PC-3 (cell line): ENCODE measurements at regions not wholly inside any gene's neighbourhood (a gene's known extent, or its start where the extent isn't known, plus 50 kb on each side); places are given as distances from the start of the nearest gene placed in this dataset.

Source experiments
- ATAC-seq: fragments of 200-7000 bp; cut with Tn5 transposase; 2 replicates; pipeline ENCODE4 v1.9.1; 2020; ENCODE audit warnings: mild to moderate bottlenecking, moderate library complexity
- BruUV-seq: library from RNA; stranded (reverse); fragments of 400-500 nt; replicated peaks from 2 replicates; lab custom pipeline; 2021; lab: Mats Ljungman, UMichigan
- CTCF ChIA-PET: fragments of 300-600 bp; sonication (Branson Sonifier 250); formaldehyde crosslinking; loops from one replicate; lab custom pipeline; 2022; ENCODE audit warnings: antibody characterized with exemption; lab: Charles Lee
- POLR2A ChIA-PET: fragments of 300-600 bp; sonication (Branson Sonifier 250); formaldehyde crosslinking; loops from one replicate; lab custom pipeline; 2022; ENCODE audit warnings: antibody characterized with exemption; ENCODE audit not compliant: unreplicated experiment; lab: Charles Lee
- DNase-seq: peaks from one replicate; pipeline ENCODE4 v3.0.0-alpha.2; 2015
- H2AFZ ChIP-seq: fragments of 300-600 bp; sonication (generic); 2 replicates; pipeline ENCODE4 v1.6.0; 2016; ENCODE audit warnings: antibody characterized with exemption, low read length
- H3F3A ChIP-seq: fragments of 300-600 bp; sonication (generic); one replicate; pipeline ENCODE4 v1.6.0; 2017; ENCODE audit warnings: antibody characterized with exemption, low read length, control low read depth, mild to moderate bottlenecking; ENCODE audit not compliant: unreplicated experiment
- H3K27ac ChIP-seq: fragments of 300-600 bp; sonication (generic); 2 replicates; pipeline ENCODE4 v1.5.1; 2016; ENCODE audit warnings: mild to moderate bottlenecking, low read length
- H3K27me3 ChIP-seq: fragments of 300-600 bp; sonication (generic); 2 replicates; pipeline ENCODE4 v1.6.1; 2016; ENCODE audit warnings: low read length, mixed read lengths
- H3K36me3 ChIP-seq: fragments of 300-600 bp; sonication (generic); 2 replicates; pipeline ENCODE4 v1.6.1; 2016; ENCODE audit warnings: low read depth, mixed run types, low read length, mixed read lengths
- H3K4me1 ChIP-seq: fragments of 300-600 bp; sonication (generic); 2 replicates; pipeline ENCODE4 v1.5.1; 2016; ENCODE audit warnings: low read length; ENCODE audit not compliant: insufficient read depth
- H3K4me2 ChIP-seq: fragments of 300-600 bp; sonication (generic); 2 replicates; pipeline ENCODE4 v1.6.0; 2016; ENCODE audit warnings: low read length
- H3K4me3 ChIP-seq: fragments of 300-600 bp; sonication (generic); 2 replicates; pipeline ENCODE4 v1.5.1; 2016; ENCODE audit warnings: mild to moderate bottlenecking, low read length, mixed read lengths
- H3K79me2 ChIP-seq: fragments of 300-600 bp; sonication (generic); 2 replicates; pipeline ENCODE4 v1.6.1; 2017; ENCODE audit warnings: low read length, mixed read lengths
- H3K9ac ChIP-seq: fragments of 300-600 bp; sonication (generic); 2 replicates; pipeline ENCODE4 v1.6.0; 2016; ENCODE audit warnings: mild to moderate bottlenecking, low read length
- H3K9me2 ChIP-seq: fragments of 300-600 bp; sonication (generic); replicated peaks from 2 replicates; pipeline ENCODE4 v1.6.1; 2016; ENCODE audit warnings: mixed run types, low read length, mixed read lengths
- H3K9me3 ChIP-seq: fragments of 300-600 bp; sonication (generic); 2 replicates; pipeline ENCODE4 v1.6.1; 2016; ENCODE audit warnings: low read length, mixed read lengths
- H4K20me1 ChIP-seq: fragments of 300-600 bp; sonication (generic); 2 replicates; pipeline ENCODE4 v1.6.1; 2016; ENCODE audit warnings: low read length, mixed read lengths
- EZH2 ChIP-seq: fragments of 300-600 bp; sonication (generic); IDR thresholded peaks from one replicate; pipeline ENCODE4 v1.6.1; 2017; ENCODE audit warnings: antibody characterized with exemption, mild to moderate bottlenecking, low read length; ENCODE audit not compliant: unreplicated experiment
- EZH2phosphoT487 ChIP-seq: fragments of 300-600 bp; sonication (generic); IDR thresholded peaks from 2 replicates; pipeline ENCODE4 v1.6.1; 2018; ENCODE audit warnings: mild to moderate bottlenecking, antibody characterized with exemption, low read length, borderline replicate concordance
- intact Hi-C: fragments of 100-400 bp; cut with micrococcal nuclease; formaldehyde crosslinking; loops from 2 replicates; pipeline ENCODE4 v1.9.0; 2023
- TF ChIP-seq, protein P1 (sequence below): fragments of 300-600 bp; sonication (generic); conservative IDR thresholded peaks from 2 replicates; pipeline ENCODE4 v1.5.1; 2017; ENCODE audit warnings: antibody characterized with exemption, low read depth, mild to moderate bottlenecking, low read length

- H3K79me2 ChIP-seq, result no peaks in the 10 kb centered on the region
- H3K9ac ChIP-seq, result no peak overlapping the region
- BruUV-seq, result no TSS peak
- H3K27me3 ChIP-seq, result no peaks in the 10 kb centered on the region
- ATAC-seq, result no peak
- H2AFZ ChIP-seq, result no peak overlapping the region
- no peaks in the 10 kb centered on the region for H3K36me3 ChIP-seq
- no peak overlapping the region for H3K27ac ChIP-seq
- H3K9me3 ChIP-seq, result no peaks in the 10 kb centered on the region
- no peaks in the 10 kb centered on the region for H4K20me1 ChIP-seq
- ChIA-PET POLR2A (no interaction called here), CTCF (no interaction called here)
- TF ChIP-seq EZH2 (no peak), EZH2phosphoT487 (no peak)
- TF ChIP-seq, protein P1, sequence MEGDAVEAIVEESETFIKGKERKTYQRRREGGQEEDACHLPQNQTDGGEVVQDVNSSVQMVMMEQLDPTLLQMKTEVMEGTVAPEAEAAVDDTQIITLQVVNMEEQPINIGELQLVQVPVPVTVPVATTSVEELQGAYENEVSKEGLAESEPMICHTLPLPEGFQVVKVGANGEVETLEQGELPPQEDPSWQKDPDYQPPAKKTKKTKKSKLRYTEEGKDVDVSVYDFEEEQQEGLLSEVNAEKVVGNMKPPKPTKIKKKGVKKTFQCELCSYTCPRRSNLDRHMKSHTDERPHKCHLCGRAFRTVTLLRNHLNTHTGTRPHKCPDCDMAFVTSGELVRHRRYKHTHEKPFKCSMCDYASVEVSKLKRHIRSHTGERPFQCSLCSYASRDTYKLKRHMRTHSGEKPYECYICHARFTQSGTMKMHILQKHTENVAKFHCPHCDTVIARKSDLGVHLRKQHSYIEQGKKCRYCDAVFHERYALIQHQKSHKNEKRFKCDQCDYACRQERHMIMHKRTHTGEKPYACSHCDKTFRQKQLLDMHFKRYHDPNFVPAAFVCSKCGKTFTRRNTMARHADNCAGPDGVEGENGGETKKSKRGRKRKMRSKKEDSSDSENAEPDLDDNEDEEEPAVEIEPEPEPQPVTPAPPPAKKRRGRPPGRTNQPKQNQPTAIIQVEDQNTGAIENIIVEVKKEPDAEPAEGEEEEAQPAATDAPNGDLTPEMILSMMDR, result no peak
- no peaks in the 10 kb centered on the region for H3K9me2 ChIP-seq
- no peaks in the 10 kb centered on the region for H3K4me1 ChIP-seq
- no peak overlapping the region for H3K4me3 ChIP-seq
- DNase-seq, result no peak
- H3K4me2 ChIP-seq, result no peak overlapping the region
- intact Hi-C loops, result no loop called here
- no peaks in the 10 kb centered on the region for H3F3A ChIP-seq
Measured at GRCh38 chr6:142510211-142510610, 208.4 kb downstream of the ADGRG6 start.

DNA sequence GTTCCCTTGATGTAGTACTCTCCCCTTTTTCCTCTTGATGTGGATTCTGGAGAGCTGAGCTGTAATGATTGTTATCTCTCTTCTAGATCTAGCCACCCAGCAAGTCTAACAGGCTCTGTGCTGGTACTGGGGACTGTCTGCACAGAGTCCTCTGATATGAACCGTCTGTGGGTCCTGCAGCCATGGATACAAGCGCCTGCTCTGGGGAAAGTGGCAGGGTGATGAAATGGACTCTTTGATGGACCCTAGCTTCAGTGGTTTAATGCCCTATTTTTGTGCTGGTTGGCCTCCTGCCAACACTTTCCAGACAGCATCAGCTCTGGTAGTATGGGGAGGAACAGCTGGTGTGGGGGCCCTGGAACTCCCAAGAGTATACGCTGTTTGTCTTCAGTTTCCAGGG lies 216.3 kb downstream of the ADGRG6 start:
- no peak overlapping the region for H3K9ac ChIP-seq
- H3K4me2 ChIP-seq, result no peak overlapping the region
- ATAC-seq (no peak), DNase-seq (peak; percentile 11)
- H3K9me3 ChIP-seq, result no peaks in the 10 kb centered on the region
- no peak overlapping the region for H3K27ac ChIP-seq
- no peak overlapping the region for H2AFZ ChIP-seq
- no peaks in the 10 kb centered on the region for H3K27me3 ChIP-seq
- H3K9me2 ChIP-seq, result no peaks in the 10 kb centered on the region
- no peak overlapping the region for H3K4me3 ChIP-seq
- TF ChIP-seq, protein P1, result no peak
- TF ChIP-seq EZH2phosphoT487 (no peak), EZH2 (no peak)
- no TSS peak for BruUV-seq
- no peaks in the 10 kb centered on the region for H3K4me1 ChIP-seq
- ChIA-PET CTCF (no interaction called here), POLR2A (no interaction called here)
- H3K36me3 ChIP-seq, result no peaks in the 10 kb centered on the region
- no peaks in the 10 kb centered on the region for H3F3A ChIP-seq
- intact Hi-C loops, result no loop called here
- H3K79me2 ChIP-seq, result no peaks in the 10 kb centered on the region
- H4K20me1 ChIP-seq, result no peaks in the 10 kb centered on the region

DNA sequence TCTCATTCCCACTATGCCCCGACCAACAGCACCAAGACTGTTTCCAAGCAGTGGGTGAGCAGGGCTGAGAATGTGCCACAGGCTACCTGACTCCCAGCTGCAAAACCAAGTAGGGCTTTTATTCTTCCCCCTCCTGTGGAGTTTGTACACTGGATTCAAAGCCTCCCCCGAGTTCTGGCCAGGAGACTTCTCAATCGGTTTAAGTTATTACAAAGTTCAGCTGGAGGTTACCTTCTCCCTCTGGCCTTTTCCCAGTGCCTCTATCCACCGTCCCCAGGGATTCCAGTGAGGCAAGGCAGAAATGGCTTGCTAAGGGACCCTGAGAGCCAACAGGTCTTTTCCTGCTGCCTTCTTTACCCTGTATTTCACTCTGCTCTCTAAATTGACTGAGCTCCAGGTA lies 217.0 kb downstream of the ADGRG6 start:
- H3K27me3 ChIP-seq, result no peaks in the 10 kb centered on the region
- CTCF ChIA-PET, result no interaction called here
- H3K4me2 ChIP-seq, result no peak overlapping the region
- no peak overlapping the region for H2AFZ ChIP-seq
- no peak for ATAC-seq
- POLR2A ChIA-PET, result no interaction called here
- no peaks in the 10 kb centered on the region for H4K20me1 ChIP-seq
- no peak for DNase-seq
- H3K4me3 ChIP-seq, result no peak overlapping the region
- TF ChIP-seq EZH2 (no peak), EZH2phosphoT487 (no peak)
- TF ChIP-seq, protein P1, result no peak
- no peaks in the 10 kb centered on the region for H3K36me3 ChIP-seq
- BruUV-seq, result no TSS peak
- H3K9me2 ChIP-seq, result no peaks in the 10 kb centered on the region
- H3K27ac ChIP-seq, result no peak overlapping the region
- H3K4me1 ChIP-seq, result no peaks in the 10 kb centered on the region
- H3K9ac ChIP-seq, result no peak overlapping the region
- H3F3A ChIP-seq, result no peaks in the 10 kb centered on the region
- intact Hi-C loops, result no loop called here
- no peaks in the 10 kb centered on the region for H3K79me2 ChIP-seq
- H3K9me3 ChIP-seq, result no peaks in the 10 kb centered on the region
